CD14-positive monocyte (primary cell): ENCODE measurements at regions not wholly inside any gene's neighbourhood (a gene's known extent, or its start where the extent isn't known, plus 50 kb on each side); places are given as distances from the start of the nearest gene placed in this dataset.

Experiments used
- DNase-seq, 3 donors: peaks; one replicate each; pipeline ENCODE4 v3.0.0-alpha.2; 2011 to 2022
- H2AFZ ChIP-seq: 2 replicates; pipeline ENCODE4 v1.6.0; 2012; ENCODE audit warnings: mild to moderate bottlenecking, low read depth, low read length, inconsistent platforms; ENCODE audit not compliant: insufficient read depth, poor library complexity, severe bottlenecking
- H3K27ac ChIP-seq, 2 donors: 1 replicate in 1 of 2; 2 replicates in 1 of 2; pipeline ENCODE4 v1.5.1; 2012 to 2013; ENCODE audit warnings: low read length in 2 of 2, control low read depth in 1 of 2, inconsistent platforms in 1 of 2, low read depth in 1 of 2, mild to moderate bottlenecking in 1 of 2
- H3K27me3 ChIP-seq, 2 donors: one replicate each; pipeline versions ENCODE4 v1.6.0 to v1.6.1; 2011 to 2013; ENCODE audit warnings: low read length in 2 of 2; ENCODE audit not compliant: control insufficient read depth in 2 of 2, insufficient read depth in 2 of 2
- H3K36me3 ChIP-seq, 2 donors: replicated peaks in 1 of 2; 1 replicate in 1 of 2; 2 replicates in 1 of 2; pipeline versions ENCODE4 v1.5.1 to v1.6.1; 2012 to 2013; ENCODE audit warnings: low read length in 2 of 2, control low read depth in 1 of 2, inconsistent platforms in 1 of 2, mild to moderate bottlenecking in 1 of 2; ENCODE audit not compliant: insufficient read depth in 2 of 2, control insufficient read depth in 1 of 2
- H3K4me1 ChIP-seq, 2 donors: 1 replicate in 1 of 2; 2 replicates in 1 of 2; pipeline versions ENCODE4 v1.5.1 to v1.6.1; 2012 to 2013; ENCODE audit warnings: low read length in 2 of 2, control low read depth in 1 of 2, inconsistent platforms in 1 of 2, mild to moderate bottlenecking in 1 of 2, moderate library complexity in 1 of 2; ENCODE audit not compliant: insufficient read depth in 2 of 2, control insufficient read depth in 1 of 2
- H3K4me2 ChIP-seq: replicated peaks from 2 replicates; pipeline ENCODE3; 2012; ENCODE audit warnings: low read length, moderate library complexity, mild to moderate bottlenecking; ENCODE audit not compliant: poor library complexity, severe bottlenecking; ENCODE audit errors: extremely low read depth
- H3K4me3 ChIP-seq, 3 experiments: fragments of 200-600 bp in 1 of 3; sonication (generic) in 1 of 3; replicated peaks in 1 of 3; 1 replicate in 2 of 3; 2 replicates in 1 of 3; pipeline ENCODE4 v1.5.1; 2011 to 2013; ENCODE audit warnings: low read length in 3 of 3, mild to moderate bottlenecking in 3 of 3, control low read depth in 2 of 3, low read depth in 2 of 3, inconsistent platforms in 1 of 3, moderate library complexity in 1 of 3
- H3K79me2 ChIP-seq: 2 replicates; pipeline ENCODE4 v1.6.0; 2012; ENCODE audit warnings: mild to moderate bottlenecking, control low read depth, inconsistent platforms, low read length, moderate library complexity; ENCODE audit not compliant: insufficient read depth
- H3K9ac ChIP-seq: 2 replicates; pipeline ENCODE4 v1.6.0; 2017; ENCODE audit warnings: low read length, mild to moderate bottlenecking; ENCODE audit not compliant: insufficient read depth, poor library complexity, severe bottlenecking
- H3K9me3 ChIP-seq, 2 donors: replicated peaks in 1 of 2; 1 replicate in 1 of 2; 2 replicates in 1 of 2; pipeline versions ENCODE4 v1.5.1 to v1.6.1; 2012 to 2013; ENCODE audit warnings: low read length in 2 of 2, control low read depth in 1 of 2; ENCODE audit not compliant: control insufficient read depth in 1 of 2, insufficient read depth in 1 of 2
- H4K20me1 ChIP-seq: 2 replicates; pipeline ENCODE4 v1.6.0; 2012; ENCODE audit warnings: mild to moderate bottlenecking, low read length, control low read depth, moderate library complexity; ENCODE audit not compliant: insufficient read depth
- H3K27ac Mint-ChIP-seq, 7 donors: one replicate each; pipeline ENCODE4 v1.8.0; 2020; ENCODE audit warnings: mild to moderate bottlenecking in 7 of 7, mixed read lengths in 7 of 7, moderate library complexity in 6 of 7, inconsistent platforms in 2 of 7
- H3K27me3 Mint-ChIP-seq, 3 donors: one replicate each; pipeline ENCODE4 v1.8.0; 2021 to 2022; ENCODE audit warnings: low read depth in 3 of 3, mild to moderate bottlenecking in 3 of 3, mixed read lengths in 3 of 3, moderate library complexity in 3 of 3, inconsistent platforms in 1 of 3
- H3K36me3 Mint-ChIP-seq, 2 donors: one replicate each; pipeline ENCODE4 v1.8.0; 2020; ENCODE audit warnings: mixed read lengths in 2 of 2, inconsistent platforms in 1 of 2, mild to moderate bottlenecking in 1 of 2
- H3K4me1 Mint-ChIP-seq: one replicate; pipeline ENCODE4 v1.8.0; 2020; ENCODE audit warnings: mild to moderate bottlenecking, mixed read lengths
- H3K4me3 Mint-ChIP-seq, 2 donors: one replicate each; pipeline ENCODE4 v1.8.0; 2020; ENCODE audit warnings: mild to moderate bottlenecking in 2 of 2, mixed read lengths in 2 of 2, moderate library complexity in 1 of 2
- H3K9me3 Mint-ChIP-seq, 7 donors: one replicate each; pipeline ENCODE4 v1.8.0; 2020 to 2022; ENCODE audit warnings: mixed read lengths in 7 of 7, mild to moderate bottlenecking in 6 of 7, moderate library complexity in 6 of 7, inconsistent platforms in 2 of 7
- WGBS: methylation state at CpG from one replicate; pipeline ENCODE4 v1.1.5; 2013; ENCODE audit warnings: missing lambda C conversion rate; ENCODE audit not compliant: insufficient coverage; 5-methylcytosine and 5-hydroxymethylcytosine counted together
- intact Hi-C, 2 donors: fragments of 100-400 bp; cut with micrococcal nuclease; formaldehyde crosslinking; loops; one replicate each; pipeline versions ENCODE4 v1.15.0 to v1.15.1; 2023
- TF ChIP-seq, protein P1 (sequence below): fragments of 200-600 bp; IDR thresholded peaks from one replicate; pipeline ENCODE4 v1.8.0; 2022; ENCODE audit warnings: antibody characterized with exemption, mild to moderate bottlenecking

DNA sequence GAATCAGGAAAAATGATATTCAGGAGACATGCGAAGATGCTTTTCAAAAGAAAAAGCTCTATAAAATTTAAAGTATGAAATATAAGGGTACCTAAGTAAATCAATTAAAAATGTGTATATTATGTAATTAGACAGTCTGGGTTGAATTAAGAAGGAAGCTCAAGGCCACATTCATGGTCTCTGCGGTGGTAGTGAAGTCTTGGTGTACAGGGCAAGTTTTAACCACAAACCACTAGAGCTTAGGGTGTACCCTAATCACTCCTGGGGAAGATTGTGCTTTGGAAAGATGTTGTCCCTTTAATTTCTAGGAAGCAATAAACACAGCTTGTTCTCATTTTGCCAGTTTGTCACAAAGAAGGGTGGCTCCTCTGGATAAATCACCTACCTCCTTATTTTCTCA is 287.2 kb upstream of the ZNF608 start:
- no peaks in the 10 kb centered on the region for H4K20me1 ChIP-seq
- Mint-ChIP-seq H3K27ac (no peak overlapping the region), H3K27me3 (peaks cover 4 to 8% (median 5%) of the 10 kb centered on the region in 3 donors), H3K36me3 (no peaks in the 10 kb centered on the region), H3K4me3 (no peak overlapping the region), H3K9me3 (peaks cover 0 to 5% (median 1%) of the 10 kb centered on the region in 7 donors), H3K4me1 (no peaks in the 10 kb centered on the region)
- H3K36me3 ChIP-seq, result no peaks in the 10 kb centered on the region
- DNase-seq, result no peak
- no peaks in the 10 kb centered on the region for H3K79me2 ChIP-seq
- intact Hi-C loops, result no loop called here
- H3K9ac ChIP-seq, result no peak overlapping the region
- TF ChIP-seq, protein P1, sequence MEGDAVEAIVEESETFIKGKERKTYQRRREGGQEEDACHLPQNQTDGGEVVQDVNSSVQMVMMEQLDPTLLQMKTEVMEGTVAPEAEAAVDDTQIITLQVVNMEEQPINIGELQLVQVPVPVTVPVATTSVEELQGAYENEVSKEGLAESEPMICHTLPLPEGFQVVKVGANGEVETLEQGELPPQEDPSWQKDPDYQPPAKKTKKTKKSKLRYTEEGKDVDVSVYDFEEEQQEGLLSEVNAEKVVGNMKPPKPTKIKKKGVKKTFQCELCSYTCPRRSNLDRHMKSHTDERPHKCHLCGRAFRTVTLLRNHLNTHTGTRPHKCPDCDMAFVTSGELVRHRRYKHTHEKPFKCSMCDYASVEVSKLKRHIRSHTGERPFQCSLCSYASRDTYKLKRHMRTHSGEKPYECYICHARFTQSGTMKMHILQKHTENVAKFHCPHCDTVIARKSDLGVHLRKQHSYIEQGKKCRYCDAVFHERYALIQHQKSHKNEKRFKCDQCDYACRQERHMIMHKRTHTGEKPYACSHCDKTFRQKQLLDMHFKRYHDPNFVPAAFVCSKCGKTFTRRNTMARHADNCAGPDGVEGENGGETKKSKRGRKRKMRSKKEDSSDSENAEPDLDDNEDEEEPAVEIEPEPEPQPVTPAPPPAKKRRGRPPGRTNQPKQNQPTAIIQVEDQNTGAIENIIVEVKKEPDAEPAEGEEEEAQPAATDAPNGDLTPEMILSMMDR, result no peak
- no peak overlapping the region for H3K4me3 ChIP-seq
- no peak overlapping the region for H3K4me2 ChIP-seq
- peaks cover 0 to 5% of the 10 kb centered on the region in 2 donors for H3K27me3 ChIP-seq
- H3K9me3 ChIP-seq, result no peaks in the 10 kb centered on the region
- no peaks in the 10 kb centered on the region for H3K4me1 ChIP-seq
- WGBS, result no CpG with 5 or more reads among the region's 2 CpGs
- no peak overlapping the region for H2AFZ ChIP-seq
- no peak overlapping the region for H3K27ac ChIP-seq

DNA sequence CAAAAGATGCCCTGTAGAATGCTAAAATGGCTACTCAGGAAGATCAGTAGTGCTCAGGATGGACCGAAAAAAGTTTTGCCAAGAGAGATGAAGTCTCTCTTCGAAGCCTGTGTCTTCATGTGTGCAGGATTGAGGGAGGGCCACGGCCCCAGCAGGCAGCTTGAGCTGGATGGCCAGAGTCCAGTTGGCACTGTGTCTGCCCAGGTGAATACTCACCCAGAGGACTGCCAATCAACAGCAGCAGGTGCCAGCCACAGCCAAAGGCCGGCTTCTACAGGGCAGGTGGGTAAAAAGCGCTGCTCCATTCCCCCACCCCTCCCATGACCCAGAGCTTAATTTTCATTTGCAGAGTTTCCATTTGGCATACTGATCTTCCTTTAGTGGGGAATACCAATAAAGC is 287.9 kb upstream of the ZNF608 start:
- peaks cover 0 to 5% (median 1%) of the 10 kb centered on the region in 7 donors for H3K9me3 Mint-ChIP-seq
- TF ChIP-seq, protein P1, result no peak
- peaks cover 5 to 8% (median 5%) of the 10 kb centered on the region in 3 donors for H3K27me3 Mint-ChIP-seq

More for the DNA sequence above, 287.9 kb upstream of the ZNF608 start:
- Mint-ChIP-seq H3K36me3 (no peaks in the 10 kb centered on the region), H3K4me1 (no peaks in the 10 kb centered on the region), H3K27ac (no peak overlapping the region), H3K4me3 (no peak overlapping the region)
- Histone ChIP-seq H3K4me3 (no peak overlapping the region), H3K27me3 (peaks cover 0 to 5% of the 10 kb centered on the region in 2 donors), H3K79me2 (no peaks in the 10 kb centered on the region), H4K20me1 (no peaks in the 10 kb centered on the region), H3K4me1 (no peaks in the 10 kb centered on the region), H3K9me3 (no peaks in the 10 kb centered on the region), H2AFZ (no peak overlapping the region), H3K36me3 (no peaks in the 10 kb centered on the region), H3K27ac (no peak overlapping the region), H3K9ac (no peak overlapping the region), H3K4me2 (no peak overlapping the region)
- 86% methylated on average over 2 of the region's 5 CpGs for WGBS
- DNase-seq, result no peak
- intact Hi-C loops, result no loop called here
